HG03342 (cell line): ENCODE measurements at regions not wholly inside any gene's neighbourhood (a gene's known extent, or its start where the extent isn't known, plus 50 kb on each side); places are given as distances from the start of the nearest gene placed in this dataset.
"Not testable (repeated sequence)": the region's sequence is repeated elsewhere in the genome, so short reads cannot be mapped to it uniquely, and the experiment has no call there.

Experiments used
- ATAC-seq: cut with Tn5 transposase; IDR thresholded peaks from one replicate; pipeline ENCODE4 v1.9.1; 2021; ENCODE audit warnings: mild to moderate bottlenecking, moderate library complexity; ENCODE audit not compliant: unreplicated experiment

GRCh38 chr6:19370831-19371230 lies 466.3 kb upstream of the ID4 start:
- ATAC-seq: no peak

GRCh38 chr6:19375613-19376012 lies 461.6 kb upstream of the ID4 start:
- ATAC-seq: no peak

GRCh38 chr6:19377722-19378121 lies 459.4 kb upstream of the ID4 start:
- ATAC-seq: no peak

- no peak for ATAC-seq
Measured at GRCh38 chr6:19380293-19380692, 456.9 kb upstream of the ID4 start.

- ATAC-seq: no peak
Measured at GRCh38 chr6:19382676-19383075, 454.5 kb upstream of the ID4 start.

GRCh38 chr6:19391926-19392325 lies 445.2 kb upstream of the ID4 start:
- ATAC-seq: no peak

GRCh38 chr6:19394051-19394450 lies 443.1 kb upstream of the ID4 start:
- ATAC-seq: no peak

- no peak for ATAC-seq
Measured at GRCh38 chr6:19394687-19395086, 442.5 kb upstream of the ID4 start.

GRCh38 chr6:19395316-19395715 lies 441.9 kb upstream of the ID4 start:
- ATAC-seq: no peak

GRCh38 chr6:19399406-19399805 lies 437.8 kb upstream of the ID4 start:
- ATAC-seq: no peak

GRCh38 chr6:19404884-19405283 lies 432.3 kb upstream of the ID4 start:
- not testable (repeated sequence) for ATAC-seq

- ATAC-seq: no peak
Measured at GRCh38 chr6:19408331-19408730, 428.8 kb upstream of the ID4 start.

- ATAC-seq: no peak
Measured at GRCh38 chr6:19410481-19410880, 426.7 kb upstream of the ID4 start.

- ATAC-seq: no peak
Measured at GRCh38 chr6:19413323-19413722, 423.8 kb upstream of the ID4 start.

- ATAC-seq: no peak
Measured at GRCh38 chr6:19415605-19416326, 421.4 kb upstream of the ID4 start.

GRCh38 chr6:19416811-19417210 lies 420.4 kb upstream of the ID4 start:
- ATAC-seq: no peak

- ATAC-seq: no peak
Measured at GRCh38 chr6:19417713-19418112, 419.5 kb upstream of the ID4 start.

GRCh38 chr6:19424853-19425252 lies 412.3 kb upstream of the ID4 start:
- no peak for ATAC-seq

GRCh38 chr6:19427548-19427947 lies 409.6 kb upstream of the ID4 start:
- no peak for ATAC-seq

GRCh38 chr6:19432966-19433498 lies 404.1 kb upstream of the ID4 start:
- ATAC-seq: no peak

GRCh38 chr6:19434065-19434464 lies 403.1 kb upstream of the ID4 start:
- no peak for ATAC-seq

GRCh38 chr6:19435755-19436154 lies 401.4 kb upstream of the ID4 start:
- ATAC-seq: no peak
